Right forelimb (tissue), 1 donor: ENCODE measurements at regions not wholly inside any gene's neighbourhood (a gene's known extent, or its start where the extent isn't known, plus 50 kb on each side); places are given as distances from the start of the nearest gene placed in this dataset.
"Not testable (repeated sequence)": the region's sequence is repeated elsewhere in the genome, so short reads cannot be mapped to it uniquely, and the experiment has no call there.

ENCODE experiments used
- DNase-seq: peaks from one replicate; pipeline ENCODE4 v3.0.0-alpha.2; 2018

DNA sequence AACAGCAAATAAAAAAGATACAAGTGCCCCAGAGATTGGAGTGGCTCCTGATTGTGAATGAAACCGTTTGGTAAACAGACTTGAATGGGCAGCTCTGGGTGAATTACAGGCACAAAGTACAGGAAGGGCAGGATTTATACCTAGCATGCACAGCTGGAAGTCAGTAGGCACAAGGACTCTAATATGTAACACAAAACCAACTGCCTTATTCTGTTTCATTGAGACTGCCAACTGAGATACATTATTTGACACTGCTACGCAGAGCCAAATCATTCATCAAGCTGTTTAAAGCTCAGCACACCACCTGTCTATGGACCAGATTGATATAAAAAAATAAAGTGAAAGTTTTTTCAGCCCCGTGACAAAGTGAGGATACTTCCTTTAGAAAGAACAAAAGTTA, 541.2 kb downstream of the NUP35 start:
- DNase-seq = no peak

- DNase-seq = no peak
These were observed 541.8 kb downstream of the NUP35 start for GRCh38 chr2:183666031-183666430.

DNA sequence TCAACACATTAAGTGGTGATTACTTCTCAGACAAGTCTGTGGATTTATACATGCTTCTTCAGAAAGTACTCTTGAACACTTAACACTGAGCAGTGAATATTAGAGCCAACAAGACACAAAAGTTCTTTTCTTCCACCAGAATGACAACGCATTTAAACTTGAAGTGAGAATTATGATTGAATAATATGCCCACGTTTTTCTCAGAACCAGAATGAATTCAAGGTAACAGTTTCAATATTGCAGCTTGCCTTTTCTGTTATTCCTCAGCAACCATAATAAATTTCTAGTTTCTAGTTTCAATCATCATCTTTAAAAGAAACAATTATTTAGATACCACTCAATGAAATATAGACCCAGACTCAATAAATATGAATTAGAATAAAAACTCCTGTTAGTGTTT, 547.0 kb downstream of the NUP35 start:
- no peak for DNase-seq

DNA sequence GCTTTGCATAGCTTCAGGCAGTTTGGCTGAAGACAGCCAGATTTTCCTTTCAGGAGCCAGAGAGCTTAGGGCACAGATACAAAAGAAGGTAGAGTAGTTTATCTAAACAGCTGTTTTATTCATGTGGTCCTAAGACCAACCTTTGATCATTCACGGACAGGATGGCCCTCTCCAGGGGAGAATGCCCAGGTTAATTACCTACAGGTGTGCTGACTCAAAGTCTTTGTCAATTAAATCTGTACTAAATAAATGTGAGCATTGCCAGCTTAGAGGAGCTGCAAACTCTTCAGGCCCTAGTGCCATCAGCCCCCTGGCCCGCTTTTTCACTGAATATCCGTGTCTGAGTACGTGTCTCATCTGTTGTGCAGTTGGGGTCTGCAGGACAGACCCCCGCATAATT, 554.7 kb downstream of the NUP35 start:
- DNase-seq = no peak

DNA sequence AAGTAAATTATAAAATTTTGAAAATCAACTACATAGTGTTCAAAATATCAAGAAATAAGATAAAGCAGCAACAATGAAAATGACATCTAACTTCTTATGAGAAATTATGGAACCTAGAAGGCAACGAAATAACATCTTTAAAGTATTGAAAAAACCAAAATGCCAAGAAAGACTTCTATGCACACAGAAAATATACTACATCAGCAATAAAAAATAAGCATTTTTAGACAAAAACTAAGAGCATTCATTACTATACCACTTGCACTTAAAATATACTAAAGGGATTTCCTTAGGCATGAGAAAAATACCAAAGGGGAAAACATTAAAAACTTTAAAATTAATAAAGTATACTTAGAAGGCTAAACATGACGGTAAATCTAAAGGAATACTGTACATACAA, 556.3 kb downstream of the NUP35 start:
- DNase-seq = no peak

DNA sequence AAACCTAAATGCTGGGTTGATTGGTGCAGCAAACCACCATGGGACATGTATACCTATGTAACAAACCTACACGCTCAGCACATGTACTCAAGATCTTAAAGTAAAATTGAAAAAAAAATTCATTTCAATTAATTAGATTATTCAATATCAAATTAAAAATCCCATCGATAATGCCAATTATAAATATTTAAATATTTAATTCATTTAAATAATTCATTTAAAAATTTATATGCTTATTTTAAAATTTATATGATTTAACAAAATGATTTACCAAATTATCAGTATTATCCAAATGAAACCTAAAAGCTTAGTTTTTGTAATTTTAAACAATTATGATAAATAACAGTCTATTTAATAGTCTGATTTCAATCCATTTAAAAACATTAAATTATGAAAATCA, 560.4 kb downstream of the NUP35 start:
- DNase-seq = no peak

- no peak for DNase-seq
These were observed 571.8 kb downstream of the NUP35 start for GRCh38 chr2:183696028-183696427.

GRCh38 chr2:183709829-183710228, 585.6 kb downstream of the NUP35 start:
- DNase-seq = no peak

- no peak for DNase-seq
These were observed 594.0 kb downstream of the NUP35 start for GRCh38 chr2:183718246-183718645.

DNA sequence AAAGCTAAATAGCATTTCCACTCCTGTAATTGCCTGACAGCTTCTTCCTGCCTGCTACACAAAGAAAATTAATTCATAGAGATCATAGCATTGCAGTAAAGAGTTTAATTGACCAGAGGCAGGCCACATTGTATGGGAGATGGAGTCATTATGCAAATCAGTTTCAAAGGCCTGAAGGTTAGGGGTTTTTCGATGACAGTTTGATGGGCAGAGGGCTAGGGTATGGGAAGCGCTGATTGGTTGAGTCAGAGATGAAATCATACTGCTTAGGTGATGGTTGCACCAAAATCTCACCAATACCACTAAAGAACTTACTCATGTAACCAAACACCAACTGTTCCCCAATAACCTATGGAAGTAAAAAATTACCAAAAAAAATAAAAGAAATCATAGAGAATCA, 599.0 kb downstream of the NUP35 start:
- no peak for DNase-seq

DNA sequence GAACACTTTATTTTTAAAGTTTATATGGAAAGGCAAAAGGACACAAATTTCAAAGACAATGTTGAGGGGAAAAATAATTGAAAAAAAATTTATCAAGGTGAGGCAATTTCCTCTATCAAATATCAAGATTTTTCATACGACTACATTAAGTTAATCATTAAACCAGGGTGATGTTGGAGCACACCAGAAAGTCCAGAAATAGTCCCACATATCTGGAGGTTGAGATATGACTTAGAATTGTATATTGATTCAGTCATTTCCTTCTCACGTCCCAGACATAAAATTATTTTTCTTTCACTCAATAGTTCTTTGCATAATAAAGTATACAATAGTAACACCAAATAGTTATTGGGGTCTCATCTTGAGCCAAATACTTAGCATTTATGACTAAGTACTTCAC, 605.1 kb downstream of the NUP35 start:
- no peak for DNase-seq

GRCh38 chr2:183740241-183740640, 616.0 kb downstream of the NUP35 start:
- no peak for DNase-seq

DNA sequence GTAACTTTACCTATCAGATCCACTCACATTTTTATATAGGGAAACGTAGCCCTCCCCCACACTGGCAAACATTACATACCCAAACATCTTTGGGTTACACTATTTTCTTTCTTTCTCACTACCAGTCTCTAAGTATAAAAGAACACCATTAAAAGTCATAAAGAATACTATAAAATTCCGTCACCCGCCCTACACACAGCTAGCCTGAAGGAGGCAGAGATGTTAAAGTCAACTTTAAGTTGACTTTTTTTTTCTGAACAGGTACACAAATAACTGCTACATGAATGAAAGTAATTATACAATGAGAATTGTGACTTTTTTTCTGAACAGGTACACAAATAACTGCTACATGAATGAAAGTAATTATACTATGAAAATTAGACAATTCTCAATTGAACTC, 628.3 kb downstream of the NUP35 start:
- DNase-seq = no peak

DNA sequence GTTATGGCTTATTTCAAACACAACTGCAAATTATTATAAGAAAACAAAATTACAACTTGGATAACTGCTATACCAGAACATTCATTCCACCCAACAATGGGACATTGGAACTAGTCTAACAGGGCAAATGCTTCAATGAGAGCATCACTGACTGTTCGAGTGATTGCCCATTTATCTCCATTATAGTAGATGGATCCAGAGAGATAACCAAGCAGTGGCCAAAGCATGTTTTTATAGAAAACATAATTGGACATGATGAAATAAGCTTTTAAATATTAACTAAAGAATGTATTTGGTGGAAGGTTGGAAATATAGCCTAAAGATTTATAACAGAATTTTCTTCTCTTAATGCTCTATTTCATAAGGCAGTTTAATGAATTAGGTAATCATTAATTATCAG, 634.8 kb downstream of the NUP35 start:
- DNase-seq = no peak

DNA sequence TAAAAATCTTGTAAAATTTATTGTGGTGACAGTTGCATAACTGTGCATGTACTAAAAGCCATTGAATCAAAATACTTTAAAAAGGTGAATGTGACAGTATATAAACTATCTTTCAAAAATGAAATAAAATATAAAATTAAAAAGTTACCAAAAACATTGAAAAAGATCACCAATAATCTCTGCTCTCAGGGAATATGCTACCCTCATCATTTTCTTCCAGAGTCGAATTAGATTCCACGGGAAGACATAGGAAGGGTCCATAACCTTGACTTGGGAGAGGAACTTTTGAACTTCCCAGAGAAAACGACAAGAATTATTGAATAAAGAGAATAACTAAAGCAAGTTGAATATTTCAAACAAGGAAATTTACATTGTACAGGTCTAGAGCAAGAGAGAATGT, 649.5 kb downstream of the NUP35 start:
- DNase-seq = no peak

DNA sequence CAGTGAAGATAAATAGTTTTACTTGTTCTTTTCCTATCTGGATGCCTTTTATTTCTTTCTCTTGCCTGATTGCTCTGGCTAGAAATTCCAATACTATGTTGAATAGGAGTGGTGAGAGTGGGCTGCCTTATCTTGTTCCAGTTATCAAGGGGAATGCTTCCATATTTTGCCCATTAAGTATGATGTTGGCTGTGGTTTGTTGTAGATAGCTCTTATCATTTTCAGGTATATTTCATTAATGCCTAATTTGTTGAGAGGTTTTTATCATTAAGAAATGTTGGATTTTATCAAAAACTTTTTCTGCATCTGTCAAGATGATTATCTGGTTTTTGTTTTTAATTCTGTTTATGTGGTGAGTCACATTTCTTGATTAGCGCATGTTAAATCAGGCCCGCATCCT, 655.8 kb downstream of the NUP35 start:
- no peak for DNase-seq

- DNase-seq = no peak
These were observed 658.2 kb downstream of the NUP35 start for GRCh38 chr2:183782436-183782835.

GRCh38 chr2:183788796-183789195, 664.6 kb downstream of the NUP35 start:
- not testable (repeated sequence) for DNase-seq

DNA sequence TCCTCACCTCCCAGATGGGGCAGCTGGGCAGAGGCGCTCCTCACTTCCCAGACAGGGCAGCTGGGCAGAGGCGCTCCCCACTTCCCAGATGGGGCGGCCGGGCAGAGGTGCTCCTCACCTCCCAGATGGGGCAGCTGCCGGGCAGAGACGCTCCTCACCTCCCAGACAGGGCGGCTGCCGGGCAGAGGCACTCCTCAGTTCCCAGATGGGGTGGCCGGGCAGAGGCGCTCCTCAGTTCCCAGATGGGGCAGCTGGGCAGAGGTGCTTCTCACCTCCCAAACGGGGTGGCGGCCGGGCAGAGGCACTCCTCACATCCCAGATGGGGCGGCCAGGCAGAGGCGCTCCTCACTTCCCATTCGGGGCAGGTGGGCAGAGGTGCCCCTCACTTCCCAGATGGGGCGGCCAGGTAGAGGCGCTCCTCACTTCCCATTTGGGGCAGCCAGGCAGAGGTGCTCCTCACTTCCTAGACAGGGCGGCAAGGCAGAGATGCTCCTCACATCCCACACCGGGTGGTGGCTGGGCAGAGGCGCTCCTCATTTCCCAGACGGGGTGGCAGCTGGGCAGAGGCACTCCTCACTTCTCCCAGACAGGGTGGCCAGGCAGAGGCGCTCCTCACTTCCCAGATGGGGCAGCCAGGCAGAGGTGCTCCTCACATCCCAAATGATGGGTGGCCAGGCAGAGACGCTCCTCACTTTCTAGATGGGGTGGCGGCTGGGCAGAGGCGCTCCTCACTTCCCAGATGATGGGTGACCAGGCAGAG, 668.1 kb downstream of the NUP35 start:
- DNase-seq = not testable (repeated sequence)

DNA sequence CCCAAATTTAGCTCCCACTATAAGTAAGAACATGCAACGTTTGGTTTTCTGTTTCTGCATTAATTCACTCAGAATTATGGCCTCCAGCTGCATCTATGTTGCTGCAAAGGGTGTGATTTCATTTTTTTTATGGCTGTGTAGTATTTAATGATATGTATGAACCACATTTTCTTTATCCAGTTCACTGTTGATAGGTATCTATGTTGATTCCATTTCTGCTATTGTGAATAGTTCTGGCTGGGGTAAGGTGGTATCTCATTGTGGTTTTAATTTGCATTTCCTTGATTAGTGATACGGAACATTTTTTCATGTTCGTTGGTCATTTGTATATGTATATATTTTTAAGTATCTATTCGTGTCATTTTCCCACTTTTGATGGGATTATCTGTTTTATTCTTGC, 674.3 kb downstream of the NUP35 start:
- DNase-seq = no peak

GRCh38 chr2:183799761-183800160, 675.5 kb downstream of the NUP35 start:
- DNase-seq = no peak

GRCh38 chr2:183803596-183803995, 679.4 kb downstream of the NUP35 start:
- no peak for DNase-seq

GRCh38 chr2:183807870-183808269, 683.6 kb downstream of the NUP35 start:
- DNase-seq = no peak

DNA sequence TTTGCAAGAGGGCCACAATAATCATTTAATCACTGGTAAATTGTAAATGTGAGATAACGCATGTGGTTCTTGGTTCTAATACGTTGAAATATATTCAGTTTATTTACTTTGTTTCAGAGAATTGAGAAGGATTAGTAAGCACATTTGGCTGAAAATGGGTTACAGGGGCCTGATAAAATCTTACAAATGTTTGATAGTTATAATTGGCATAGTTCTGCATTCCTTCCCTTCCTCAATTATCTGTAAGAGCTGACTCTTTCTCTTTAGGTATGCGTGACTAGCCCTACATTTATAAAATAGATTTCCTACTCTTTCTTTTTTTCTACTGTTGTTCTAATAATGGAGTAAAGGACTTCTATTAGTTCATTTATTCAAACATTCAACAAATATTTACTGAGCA, 685.2 kb downstream of the NUP35 start:
- no peak for DNase-seq

DNA sequence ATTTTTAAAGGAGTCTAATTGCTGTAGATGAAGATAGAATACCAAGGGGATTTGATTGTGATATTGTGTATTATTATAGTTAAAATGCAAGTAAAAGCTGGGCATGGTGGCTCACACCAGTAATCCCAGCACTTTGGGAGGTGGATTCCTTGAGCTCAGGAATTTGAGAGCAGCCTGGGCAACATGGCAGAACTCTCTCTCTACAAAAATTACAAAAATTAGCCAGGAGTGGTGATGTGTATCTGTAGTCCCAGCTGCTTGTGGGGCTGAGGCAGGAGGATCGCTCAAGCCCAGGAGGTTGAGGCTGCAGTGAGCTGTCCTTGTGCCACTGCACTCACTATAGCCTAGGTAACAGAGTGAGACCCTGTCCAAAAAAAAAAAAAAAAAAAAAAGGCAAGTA, 687.0 kb downstream of the NUP35 start:
- DNase-seq = no peak
